ENCODE measurements at regions not wholly inside any gene's neighbourhood (a gene's known extent, or its start where the extent isn't known, plus 50 kb on each side); places are given as distances from the start of the nearest gene placed in this dataset.
"Not testable (repeated sequence)": the region's sequence is repeated elsewhere in the genome, so short reads cannot be mapped to it uniquely, and the experiment has no call there.

DNA sequence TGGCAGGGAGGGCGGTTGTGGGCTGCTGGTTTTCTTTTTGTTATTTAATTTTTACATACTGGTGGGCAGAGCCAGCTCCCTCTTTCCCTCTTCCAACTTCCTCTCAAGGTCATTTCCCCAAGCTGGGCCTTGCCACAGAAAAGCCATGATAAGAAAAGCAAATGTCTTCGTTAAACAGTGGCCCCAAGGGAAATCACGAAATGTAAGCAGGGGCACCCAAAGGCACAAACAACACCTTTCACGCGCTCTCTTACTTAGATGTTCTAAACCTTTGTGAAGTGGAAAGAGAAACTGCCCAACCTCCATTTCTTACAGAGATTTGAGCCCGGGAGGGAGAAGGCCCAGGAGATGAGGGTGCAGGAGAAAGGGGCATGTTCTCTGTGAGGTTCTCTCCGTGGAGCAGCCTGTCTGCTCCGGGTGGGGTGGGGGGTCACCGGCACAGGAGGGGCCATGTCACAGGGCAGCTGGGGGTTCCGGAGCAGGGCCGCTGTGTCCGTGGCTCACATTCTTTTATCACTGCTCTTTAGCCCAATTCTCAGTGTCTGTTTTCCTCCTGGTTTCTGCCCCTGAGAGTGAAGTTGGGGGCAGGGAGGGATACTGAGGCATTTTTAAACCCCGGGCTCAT lies 190.7 kb upstream of the GATA6 start:
- H3K4me1 Mint-ChIP-seq (ENCODE audit: unreplicated experiment), result no peaks in the 10 kb centered on the region
- H3K27ac Mint-ChIP-seq (ENCODE audit: unreplicated experiment), result no peak overlapping the region
- TF ChIP-seq, protein P1, sequence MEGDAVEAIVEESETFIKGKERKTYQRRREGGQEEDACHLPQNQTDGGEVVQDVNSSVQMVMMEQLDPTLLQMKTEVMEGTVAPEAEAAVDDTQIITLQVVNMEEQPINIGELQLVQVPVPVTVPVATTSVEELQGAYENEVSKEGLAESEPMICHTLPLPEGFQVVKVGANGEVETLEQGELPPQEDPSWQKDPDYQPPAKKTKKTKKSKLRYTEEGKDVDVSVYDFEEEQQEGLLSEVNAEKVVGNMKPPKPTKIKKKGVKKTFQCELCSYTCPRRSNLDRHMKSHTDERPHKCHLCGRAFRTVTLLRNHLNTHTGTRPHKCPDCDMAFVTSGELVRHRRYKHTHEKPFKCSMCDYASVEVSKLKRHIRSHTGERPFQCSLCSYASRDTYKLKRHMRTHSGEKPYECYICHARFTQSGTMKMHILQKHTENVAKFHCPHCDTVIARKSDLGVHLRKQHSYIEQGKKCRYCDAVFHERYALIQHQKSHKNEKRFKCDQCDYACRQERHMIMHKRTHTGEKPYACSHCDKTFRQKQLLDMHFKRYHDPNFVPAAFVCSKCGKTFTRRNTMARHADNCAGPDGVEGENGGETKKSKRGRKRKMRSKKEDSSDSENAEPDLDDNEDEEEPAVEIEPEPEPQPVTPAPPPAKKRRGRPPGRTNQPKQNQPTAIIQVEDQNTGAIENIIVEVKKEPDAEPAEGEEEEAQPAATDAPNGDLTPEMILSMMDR (IDR thresholded peaks at IDR 0.05; ENCODE audit: unreplicated experiment), result no peak
- H3K9me3 Mint-ChIP-seq (ENCODE audit: unreplicated experiment), result no peaks in the 10 kb centered on the region
- H3K27me3 Mint-ChIP-seq (ENCODE audit: unreplicated experiment), result no peaks in the 10 kb centered on the region
- DNase-seq (ENCODE audit: low spot score), result no peak
- peaks cover 4% of the 10 kb centered on the region for H3K36me3 Mint-ChIP-seq (ENCODE audit: low read depth, unreplicated experiment)
- no peak overlapping the region for H3K4me3 Mint-ChIP-seq (ENCODE audit: unreplicated experiment)

DNA sequence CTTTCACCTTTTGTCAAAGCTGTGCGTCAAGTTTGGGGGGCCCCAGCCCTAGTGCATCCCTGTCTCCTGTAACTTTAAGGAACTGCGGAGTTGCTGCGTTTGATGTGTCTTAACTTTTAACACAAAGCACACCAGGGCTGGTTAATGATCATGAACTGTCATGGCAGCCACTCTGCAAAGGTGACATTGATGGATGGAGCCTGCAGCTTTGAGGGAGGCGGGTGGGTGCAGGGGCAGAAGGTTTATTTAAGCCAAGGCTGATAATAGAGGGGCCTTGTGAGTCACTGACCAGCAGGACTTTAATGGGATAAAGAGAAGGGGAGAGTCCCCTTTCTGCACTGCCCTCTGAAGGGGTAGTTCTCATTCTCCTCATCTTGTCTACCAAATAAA lies 190.2 kb upstream of the GATA6 start:
- H3K36me3 Mint-ChIP-seq (ENCODE audit: low read depth, unreplicated experiment), result peaks cover 4% of the 10 kb centered on the region
- TF ChIP-seq, protein P1 (IDR thresholded peaks at IDR 0.05; ENCODE audit: unreplicated experiment), result no peak
- H3K4me1 Mint-ChIP-seq (ENCODE audit: unreplicated experiment), result no peaks in the 10 kb centered on the region
- H3K27ac Mint-ChIP-seq (ENCODE audit: unreplicated experiment), result no peak overlapping the region
- H3K4me3 Mint-ChIP-seq (ENCODE audit: unreplicated experiment), result no peak overlapping the region
- no peaks in the 10 kb centered on the region for H3K9me3 Mint-ChIP-seq (ENCODE audit: unreplicated experiment)
- no peak for DNase-seq (ENCODE audit: low spot score)
- H3K27me3 Mint-ChIP-seq (ENCODE audit: unreplicated experiment), result no peaks in the 10 kb centered on the region

DNA sequence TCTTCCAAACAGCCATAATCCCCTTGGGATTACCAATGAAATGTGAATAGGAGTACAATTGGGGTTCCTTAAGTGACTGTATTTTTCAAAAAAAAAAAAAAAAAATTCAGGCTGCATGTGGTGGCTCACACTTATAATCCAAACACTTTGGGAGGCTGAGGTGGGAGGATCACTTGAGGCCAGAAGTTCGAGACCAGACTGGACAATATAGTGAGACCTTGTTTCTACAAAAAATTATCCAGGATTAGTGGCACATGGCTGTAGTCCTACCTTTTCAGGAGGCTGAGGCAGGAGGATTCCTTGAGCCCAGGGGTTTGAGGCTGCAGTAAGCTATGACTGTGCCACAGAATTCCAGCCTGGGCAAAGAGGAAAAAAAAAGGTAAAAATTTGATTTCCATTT lies 189.6 kb upstream of the GATA6 start:
- DNase-seq (ENCODE audit: low spot score), result no peak
- Mint-ChIP-seq H3K9me3 (ENCODE audit: unreplicated experiment) (no peaks in the 10 kb centered on the region), H3K36me3 (ENCODE audit: low read depth, unreplicated experiment) (peaks cover 4% of the 10 kb centered on the region), H3K4me3 (ENCODE audit: unreplicated experiment) (no peak overlapping the region), H3K4me1 (ENCODE audit: unreplicated experiment) (no peaks in the 10 kb centered on the region), H3K27me3 (ENCODE audit: unreplicated experiment) (no peaks in the 10 kb centered on the region), H3K27ac (ENCODE audit: unreplicated experiment) (no peak overlapping the region)
- TF ChIP-seq, protein P1 (IDR thresholded peaks at IDR 0.05; ENCODE audit: unreplicated experiment), result no peak

DNA sequence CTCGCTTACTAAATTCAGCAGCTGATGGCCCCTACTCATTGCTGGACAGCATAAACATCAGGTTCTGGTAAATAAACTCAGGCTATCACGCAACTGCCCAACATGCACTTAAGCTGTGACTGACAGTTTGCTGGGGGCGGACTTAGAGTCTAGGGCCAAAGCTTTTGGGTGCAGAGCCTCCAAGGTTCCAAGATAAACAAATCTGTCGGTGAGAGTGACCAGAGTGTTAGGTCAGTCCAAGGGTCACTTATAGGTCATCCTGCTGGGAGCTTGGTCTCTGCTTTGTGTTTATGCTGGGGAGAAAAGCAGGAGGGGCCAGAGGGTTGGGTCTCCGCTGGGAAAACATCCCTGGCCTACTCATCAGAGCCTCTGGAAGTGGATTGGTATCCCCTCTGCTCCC lies 188.6 kb upstream of the GATA6 start:
- no peaks in the 10 kb centered on the region for H3K9me3 Mint-ChIP-seq (ENCODE audit: unreplicated experiment)
- TF ChIP-seq, protein P1 (IDR thresholded peaks at IDR 0.05; ENCODE audit: unreplicated experiment), result no peak
- DNase-seq (ENCODE audit: low spot score), result no peak
- H3K4me1 Mint-ChIP-seq (ENCODE audit: unreplicated experiment), result no peaks in the 10 kb centered on the region
- H3K27me3 Mint-ChIP-seq (ENCODE audit: unreplicated experiment), result no peaks in the 10 kb centered on the region
- peaks cover 4% of the 10 kb centered on the region for H3K36me3 Mint-ChIP-seq (ENCODE audit: low read depth, unreplicated experiment)
- H3K27ac Mint-ChIP-seq (ENCODE audit: unreplicated experiment), result no peak overlapping the region
- no peak overlapping the region for H3K4me3 Mint-ChIP-seq (ENCODE audit: unreplicated experiment)

DNA sequence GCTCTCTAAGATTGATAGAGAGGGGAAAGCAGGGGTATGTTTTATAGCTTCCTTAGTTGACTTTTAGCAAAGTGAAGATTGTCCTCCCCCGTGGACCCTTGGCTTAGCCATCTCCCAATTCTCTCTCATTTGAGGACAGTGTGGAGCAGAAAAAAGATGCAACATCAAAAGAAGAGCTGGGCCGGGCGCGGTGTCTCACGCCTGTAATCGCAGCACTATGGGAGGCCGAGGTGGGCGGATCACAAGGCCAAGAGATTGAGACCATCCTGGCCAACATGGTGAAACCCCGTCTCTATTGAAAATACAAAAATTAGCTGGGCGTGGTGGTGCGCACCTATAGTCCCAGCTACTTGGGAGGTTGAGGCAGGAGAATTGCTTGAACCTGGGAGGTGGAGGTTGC lies 187.9 kb upstream of the GATA6 start:
- not testable (repeated sequence) for H3K27me3 Mint-ChIP-seq (ENCODE audit: unreplicated experiment); H3K36me3 Mint-ChIP-seq (ENCODE audit: low read depth, unreplicated experiment); DNase-seq (ENCODE audit: low spot score); H3K4me1 Mint-ChIP-seq (ENCODE audit: unreplicated experiment); H3K4me3 Mint-ChIP-seq (ENCODE audit: unreplicated experiment); H3K9me3 Mint-ChIP-seq (ENCODE audit: unreplicated experiment); H3K27ac Mint-ChIP-seq (ENCODE audit: unreplicated experiment)
